GM12864 (cell line): ENCODE measurements at regions not wholly inside any gene's neighbourhood (a gene's known extent, or its start where the extent isn't known, plus 50 kb on each side); places are given as distances from the start of the nearest gene placed in this dataset.

Source experiments
- DNase-seq: peaks from one replicate; pipeline ENCODE4 v3.0.0-alpha.2; 2011; ENCODE audit warnings: low read depth
- H3K4me3 ChIP-seq: 2 replicates; pipeline ENCODE4 v1.5.1; 2011; ENCODE audit warnings: mild to moderate bottlenecking, low read depth, low read length, control low read depth
- CTCF ChIP-seq: IDR thresholded peaks from 2 replicates; pipeline ENCODE4 v1.5.1; 2011; ENCODE audit warnings: low read depth, mild to moderate bottlenecking, moderate library complexity, low read length, control low read depth, inconsistent platforms; ENCODE audit errors: missing control alignments

- no peak for DNase-seq
- no peak for TF ChIP-seq CTCF
- H3K4me3 ChIP-seq, result no peak overlapping the region
Observed at GRCh38 chr2:51153236-51153635, 121.3 kb upstream of the NRXN1 start.

GRCh38 chr2:51151490-51152140 is 119.7 kb upstream of the NRXN1 start:
- H3K4me3 ChIP-seq, result no peak overlapping the region
- DNase-seq, result no peak
- TF ChIP-seq CTCF, result no peak

GRCh38 chr2:51149725-51150124 is 117.8 kb upstream of the NRXN1 start:
- H3K4me3 ChIP-seq, result no peak overlapping the region
- TF ChIP-seq CTCF, result no peak
- no peak for DNase-seq

GRCh38 chr2:51145761-51146160 is 113.8 kb upstream of the NRXN1 start:
- DNase-seq, result no peak

GRCh38 chr2:51120754-51121280 is 88.9 kb upstream of the NRXN1 start:
- no peak for TF ChIP-seq CTCF
- H3K4me3 ChIP-seq, result no peak overlapping the region
- no peak for DNase-seq

More at GRCh38 chr2:51145761-51146160, 113.8 kb upstream of the NRXN1 start:
- H3K4me3 ChIP-seq, result no peak overlapping the region
- no peak for TF ChIP-seq CTCF

GRCh38 chr2:51111532-51111931 is 79.6 kb upstream of the NRXN1 start:
- H3K4me3 ChIP-seq, result no peak overlapping the region
- TF ChIP-seq CTCF, result no peak
- DNase-seq, result no peak

- no peak for TF ChIP-seq CTCF
- no peak for DNase-seq
- H3K4me3 ChIP-seq, result no peak overlapping the region
Observed at GRCh38 chr2:51108794-51109193, 76.9 kb upstream of the NRXN1 start.
